Type B pancreatic cell (in vitro differentiated cells): ENCODE measurements at regions not wholly inside any gene's neighbourhood (a gene's known extent, or its start where the extent isn't known, plus 50 kb on each side); places are given as distances from the start of the nearest gene placed in this dataset.
A peak's percentile ranks its signal among the peaks of the same experiment; 100 is the strongest.

Experiments
- DNase-seq: peaks from one replicate; pipeline ENCODE4 v3.0.0; 2021; ENCODE audit warnings: mixed read lengths; ENCODE audit not compliant: unreplicated experiment; ENCODE audit errors: extremely low spot score
- H3K27ac Mint-ChIP-seq: 2 replicates; pipeline ENCODE4 v1.8.0; 2021; ENCODE audit warnings: mild to moderate bottlenecking, mixed read lengths
- H3K27me3 Mint-ChIP-seq: 2 replicates; pipeline ENCODE4 v1.8.0; 2021; ENCODE audit warnings: mixed read lengths
- H3K36me3 Mint-ChIP-seq: 2 replicates; pipeline ENCODE4 v1.8.0; 2021; ENCODE audit warnings: mixed read lengths
- H3K4me1 Mint-ChIP-seq: one replicate; pipeline ENCODE4 v1.8.0; 2021; ENCODE audit warnings: mixed read lengths; ENCODE audit not compliant: unreplicated experiment
- H3K4me3 Mint-ChIP-seq: 2 replicates; pipeline ENCODE4 v1.8.0; 2021; ENCODE audit warnings: mild to moderate bottlenecking, mixed read lengths
- H3K9me3 Mint-ChIP-seq: 2 replicates; pipeline ENCODE4 v1.8.0; 2021; ENCODE audit warnings: mixed read lengths
- TF ChIP-seq, protein P1 (sequence below): fragments of 200-600 bp; sonication (generic); conservative IDR thresholded peaks from 2 replicates; pipeline ENCODE4 v1.5.0; 2021; ENCODE audit warnings: antibody characterized with exemption, mild to moderate bottlenecking

DNA sequence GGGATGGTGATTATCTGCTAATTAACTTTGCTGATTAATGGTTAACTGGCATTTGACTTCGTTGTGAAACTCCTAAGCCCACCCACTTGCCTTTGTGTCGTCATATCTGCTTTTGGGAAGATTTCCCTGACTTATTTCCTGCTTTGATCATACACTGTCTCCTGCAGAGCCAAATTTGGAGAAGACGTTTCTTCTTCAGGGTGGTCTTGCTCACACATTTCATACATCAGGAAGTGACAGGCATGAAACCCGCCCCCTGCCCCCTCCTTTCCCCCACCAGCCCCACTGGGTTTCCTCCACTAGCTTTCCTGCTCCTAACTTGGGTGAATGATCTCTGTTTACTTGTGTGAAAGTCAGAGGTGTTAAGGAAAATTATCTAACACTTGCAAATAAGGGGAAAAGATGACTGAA lies 300.1 kb downstream of the TSN start:
- Mint-ChIP-seq H3K27me3 (no peaks in the 10 kb centered on the region), H3K27ac (peak overlapping the region; percentile 16), H3K4me1 (peaks cover 8% of the 10 kb centered on the region), H3K9me3 (no peaks in the 10 kb centered on the region), H3K36me3 (no peaks in the 10 kb centered on the region), H3K4me3 (no peak overlapping the region)
- DNase-seq: peak; percentile 22
- TF ChIP-seq, protein P1, sequence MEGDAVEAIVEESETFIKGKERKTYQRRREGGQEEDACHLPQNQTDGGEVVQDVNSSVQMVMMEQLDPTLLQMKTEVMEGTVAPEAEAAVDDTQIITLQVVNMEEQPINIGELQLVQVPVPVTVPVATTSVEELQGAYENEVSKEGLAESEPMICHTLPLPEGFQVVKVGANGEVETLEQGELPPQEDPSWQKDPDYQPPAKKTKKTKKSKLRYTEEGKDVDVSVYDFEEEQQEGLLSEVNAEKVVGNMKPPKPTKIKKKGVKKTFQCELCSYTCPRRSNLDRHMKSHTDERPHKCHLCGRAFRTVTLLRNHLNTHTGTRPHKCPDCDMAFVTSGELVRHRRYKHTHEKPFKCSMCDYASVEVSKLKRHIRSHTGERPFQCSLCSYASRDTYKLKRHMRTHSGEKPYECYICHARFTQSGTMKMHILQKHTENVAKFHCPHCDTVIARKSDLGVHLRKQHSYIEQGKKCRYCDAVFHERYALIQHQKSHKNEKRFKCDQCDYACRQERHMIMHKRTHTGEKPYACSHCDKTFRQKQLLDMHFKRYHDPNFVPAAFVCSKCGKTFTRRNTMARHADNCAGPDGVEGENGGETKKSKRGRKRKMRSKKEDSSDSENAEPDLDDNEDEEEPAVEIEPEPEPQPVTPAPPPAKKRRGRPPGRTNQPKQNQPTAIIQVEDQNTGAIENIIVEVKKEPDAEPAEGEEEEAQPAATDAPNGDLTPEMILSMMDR: no peak

DNA sequence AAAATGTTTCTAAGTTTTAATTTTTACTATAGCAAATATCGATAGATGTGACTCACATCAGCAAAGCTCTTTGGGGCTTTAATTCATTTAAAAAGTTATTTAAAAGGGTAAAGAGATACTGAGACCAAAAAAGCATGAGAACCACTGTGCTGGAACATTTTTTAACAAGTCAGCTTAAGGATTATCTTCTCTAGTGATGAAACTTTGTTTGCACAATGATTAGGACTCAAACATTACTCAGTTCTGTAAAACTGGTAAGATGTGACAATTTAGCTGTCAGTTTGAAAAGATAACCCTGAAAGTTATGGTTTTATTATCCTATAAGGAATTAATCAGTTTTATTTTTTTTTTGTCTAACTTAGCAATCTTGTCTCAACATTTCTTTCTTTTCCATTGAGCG lies 301.4 kb downstream of the TSN start:
- Mint-ChIP-seq H3K9me3 (no peaks in the 10 kb centered on the region), H3K27ac (no peak overlapping the region)

DNA sequence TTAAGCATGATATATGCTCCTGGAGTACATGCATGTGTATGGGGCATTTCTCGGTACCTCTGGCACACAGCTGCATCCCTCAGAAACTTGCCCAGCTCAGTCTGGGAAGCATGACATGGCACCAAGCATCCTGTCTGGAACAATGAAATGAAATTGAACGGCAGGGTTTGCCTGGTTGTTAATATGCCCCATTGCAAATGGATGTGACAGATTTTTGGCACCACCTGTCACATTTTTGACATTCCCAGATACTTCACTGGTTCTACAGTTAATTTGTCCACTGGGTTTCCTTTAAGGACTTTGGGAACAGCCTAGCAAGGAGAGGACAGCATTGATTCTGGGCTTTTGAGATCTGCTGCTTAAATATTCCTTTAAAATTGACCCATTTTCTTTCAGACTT lies 305.8 kb downstream of the TSN start:
- Mint-ChIP-seq H3K36me3 (no peaks in the 10 kb centered on the region), H3K4me3 (no peak overlapping the region), H3K27ac (no peak overlapping the region), H3K9me3 (no peaks in the 10 kb centered on the region), H3K27me3 (peaks cover 3% of the 10 kb centered on the region), H3K4me1 (no peaks in the 10 kb centered on the region)
- TF ChIP-seq, protein P1: no peak
- no peak for DNase-seq

More for the DNA sequence above, 301.4 kb downstream of the TSN start:
- Mint-ChIP-seq H3K4me1 (peaks cover 8% of the 10 kb centered on the region), H3K27me3 (no peaks in the 10 kb centered on the region), H3K4me3 (no peak overlapping the region), H3K36me3 (no peaks in the 10 kb centered on the region)
- TF ChIP-seq, protein P1: no peak
- no peak for DNase-seq

DNA sequence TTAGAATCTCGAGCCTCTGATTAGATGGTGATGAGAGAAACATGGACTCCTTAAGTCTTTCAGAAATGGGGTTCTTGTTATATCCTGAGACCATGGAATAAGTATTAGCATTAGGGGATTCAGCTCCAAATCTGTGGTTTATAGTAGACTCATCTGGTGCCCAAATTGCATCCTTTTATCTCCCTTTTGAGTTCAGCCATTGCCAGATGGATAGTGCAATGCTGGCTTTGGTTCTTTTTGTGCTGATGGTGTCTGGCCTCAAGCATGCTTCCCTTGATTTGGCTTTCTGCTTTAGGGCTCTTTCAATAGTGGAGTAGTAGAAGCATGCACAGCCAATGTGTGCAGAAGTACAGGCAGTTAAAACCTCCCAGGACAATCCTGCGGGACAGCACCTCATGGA lies 306.4 kb downstream of the TSN start:
- no peak overlapping the region for H3K4me3 Mint-ChIP-seq
- no peak overlapping the region for H3K27ac Mint-ChIP-seq
- H3K27me3 Mint-ChIP-seq: peaks cover 3% of the 10 kb centered on the region
- TF ChIP-seq, protein P1: no peak
- no peaks in the 10 kb centered on the region for H3K4me1 Mint-ChIP-seq
- no peak for DNase-seq
- no peaks in the 10 kb centered on the region for H3K9me3 Mint-ChIP-seq
- H3K36me3 Mint-ChIP-seq: no peaks in the 10 kb centered on the region

DNA sequence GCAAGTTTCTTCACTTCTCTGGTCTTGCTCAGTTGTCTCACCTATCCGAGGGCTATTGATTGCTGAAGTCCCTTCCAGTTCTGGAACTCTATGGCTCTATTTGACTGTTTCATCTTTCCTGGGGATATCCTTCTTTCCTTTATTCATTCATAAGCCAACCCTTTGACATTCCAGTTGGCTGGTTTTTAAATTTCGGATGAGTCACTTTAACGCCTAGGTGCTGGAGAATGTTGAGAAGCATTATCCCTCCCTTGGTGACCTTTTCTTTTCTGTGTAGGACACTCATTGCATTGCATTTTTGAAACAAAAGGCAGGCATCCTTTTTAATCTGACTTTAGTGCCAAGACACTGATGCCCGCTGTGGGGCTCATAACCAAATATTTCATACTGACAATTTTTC lies 307.1 kb downstream of the TSN start:
- H3K36me3 Mint-ChIP-seq: no peaks in the 10 kb centered on the region
- peaks cover 3% of the 10 kb centered on the region for H3K27me3 Mint-ChIP-seq
- H3K4me1 Mint-ChIP-seq: no peaks in the 10 kb centered on the region
- no peak overlapping the region for H3K4me3 Mint-ChIP-seq
- no peaks in the 10 kb centered on the region for H3K9me3 Mint-ChIP-seq
- no peak for DNase-seq
- TF ChIP-seq, protein P1: no peak
- no peak overlapping the region for H3K27ac Mint-ChIP-seq

DNA sequence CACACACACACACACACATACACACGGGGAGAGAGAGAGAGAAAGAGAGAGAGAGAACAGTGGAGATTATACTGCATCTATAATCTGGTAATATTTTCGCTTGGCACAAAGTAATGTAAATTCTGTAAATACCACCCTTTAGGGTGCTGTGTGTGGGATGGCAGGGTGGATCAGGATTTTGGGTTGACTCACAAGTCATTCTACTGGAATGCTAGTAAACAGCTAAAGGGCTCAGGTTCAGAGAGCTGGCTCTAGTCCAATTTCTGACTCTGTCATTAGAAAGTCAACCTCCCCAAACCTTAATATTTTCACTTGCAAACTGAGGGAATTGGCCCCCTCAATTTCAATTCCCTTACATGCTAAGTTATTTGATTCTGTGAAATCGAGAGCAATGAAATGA lies 308.3 kb downstream of the TSN start:
- no peaks in the 10 kb centered on the region for H3K4me1 Mint-ChIP-seq
- H3K27me3 Mint-ChIP-seq: peaks cover 3% of the 10 kb centered on the region
- TF ChIP-seq, protein P1: no peak

More for the DNA sequence above, 308.3 kb downstream of the TSN start:
- Mint-ChIP-seq H3K36me3 (no peaks in the 10 kb centered on the region), H3K27ac (no peak overlapping the region), H3K4me3 (no peak overlapping the region), H3K9me3 (no peaks in the 10 kb centered on the region)
- no peak for DNase-seq
